ENCODE measurements at regions not wholly inside any gene's neighbourhood (a gene's known extent, or its start where the extent isn't known, plus 50 kb on each side); places are given as distances from the start of the nearest gene placed in this dataset.

GRCh38 chr22:49367041-49367697, 460.5 kb downstream of the BRD1 start:
- DNase-seq (no peak), ATAC-seq (replicated peaks in 1 of 4) (no peak)
- H3K9me3 Mint-ChIP-seq, result no peaks in the 10 kb centered on the region
- Histone ChIP-seq H3K27ac (ENCODE audit: low read length) (no peak overlapping the region), H3K36me3 (ENCODE audit: control insufficient read depth in 2 of 2, extremely low read depth in 1 of 2, insufficient read depth in 1 of 2, low read length in 1 of 2) (no peaks in the 10 kb centered on the region), H3K4me1 (ENCODE audit: control insufficient read depth in 1 of 2, extremely low read depth in 1 of 2, insufficient read depth in 2 of 2, low read length in 2 of 2) (no peaks in the 10 kb centered on the region), H3K4me3 (ENCODE audit: control insufficient read depth in 1 of 2, extremely low read depth in 1 of 2, low read length in 1 of 2) (no peak overlapping the region), H3K27me3 (replicated peaks in 1 of 2; ENCODE audit: control insufficient read depth in 2 of 2, extremely low read depth in 1 of 2, insufficient read depth in 2 of 2, low read length in 1 of 2) (peaks cover 0 to 51% of the 10 kb centered on the region in 2 experiments), H3K9me3 (no peaks in the 10 kb centered on the region)
- ChIA-PET POLR2A (no interaction called here), CTCF (no interaction called here)
- no peak overlapping the region for H3K27ac Mint-ChIP-seq
- 22% methylated on average over 1 of the region's 10 CpGs for WGBS (ENCODE audit: insufficient coverage)
- H3K4me1 Mint-ChIP-seq, result peaks cover 0 to 4% (median 0%) of the 10 kb centered on the region in 3 donors
- H3K27me3 Mint-ChIP-seq, result peaks cover 18 to 35% of the 10 kb centered on the region in 2 donors
- H3K36me3 Mint-ChIP-seq, result no peaks in the 10 kb centered on the region
- H3K4me3 Mint-ChIP-seq, result no peak overlapping the region

- no peak overlapping the region for H3K27ac ChIP-seq (ENCODE audit: low read length)
- H3K4me1 Mint-ChIP-seq, result peaks cover 0 to 4% (median 0%) of the 10 kb centered on the region in 3 donors
- H3K4me3 ChIP-seq (ENCODE audit: control insufficient read depth in 1 of 2, extremely low read depth in 1 of 2, low read length in 1 of 2), result no peak overlapping the region
- no peaks in the 10 kb centered on the region for H3K4me1 ChIP-seq (ENCODE audit: control insufficient read depth in 1 of 2, extremely low read depth in 1 of 2, insufficient read depth in 2 of 2, low read length in 2 of 2)
- H3K9me3 ChIP-seq, result no peaks in the 10 kb centered on the region
- no peak overlapping the region for H3K4me3 Mint-ChIP-seq
- 67% methylated on average over 5 of the region's 11 CpGs for WGBS (ENCODE audit: insufficient coverage)
- H3K36me3 Mint-ChIP-seq, result no peaks in the 10 kb centered on the region
- ChIA-PET POLR2A (no interaction called here), CTCF (no interaction called here)
- no peaks in the 10 kb centered on the region for H3K36me3 ChIP-seq (ENCODE audit: control insufficient read depth in 2 of 2, extremely low read depth in 1 of 2, insufficient read depth in 1 of 2, low read length in 1 of 2)
- H3K27me3 Mint-ChIP-seq, result peaks cover 22 to 35% of the 10 kb centered on the region in 2 donors
- no peaks in the 10 kb centered on the region for H3K9me3 Mint-ChIP-seq
- ATAC-seq (replicated peaks in 1 of 4) (no peak), DNase-seq (no peak)
- H3K27me3 ChIP-seq (replicated peaks in 1 of 2; ENCODE audit: control insufficient read depth in 2 of 2, extremely low read depth in 1 of 2, insufficient read depth in 2 of 2, low read length in 1 of 2), result peaks cover 0 to 46% of the 10 kb centered on the region in 2 experiments
- H3K27ac Mint-ChIP-seq, result no peak overlapping the region
These were observed 461.2 kb downstream of the BRD1 start for GRCh38 chr22:49366437-49366836.

- Histone ChIP-seq H3K36me3 (ENCODE audit: control insufficient read depth in 2 of 2, extremely low read depth in 1 of 2, insufficient read depth in 1 of 2, low read length in 1 of 2) (no peaks in the 10 kb centered on the region), H3K27me3 (replicated peaks in 1 of 2; ENCODE audit: control insufficient read depth in 2 of 2, extremely low read depth in 1 of 2, insufficient read depth in 2 of 2, low read length in 1 of 2) (peaks cover 0 to 42% of the 10 kb centered on the region in 2 experiments), H3K4me3 (ENCODE audit: control insufficient read depth in 1 of 2, extremely low read depth in 1 of 2, low read length in 1 of 2) (no peak overlapping the region), H3K27ac (ENCODE audit: low read length) (no peak overlapping the region), H3K9me3 (no peaks in the 10 kb centered on the region), H3K4me1 (ENCODE audit: control insufficient read depth in 1 of 2, extremely low read depth in 1 of 2, insufficient read depth in 2 of 2, low read length in 2 of 2) (no peaks in the 10 kb centered on the region)
- Mint-ChIP-seq H3K27ac (no peak overlapping the region), H3K27me3 (peaks cover 22 to 32% of the 10 kb centered on the region in 2 donors), H3K36me3 (no peaks in the 10 kb centered on the region), H3K9me3 (no peaks in the 10 kb centered on the region), H3K4me3 (no peak overlapping the region), H3K4me1 (peaks cover 0 to 4% (median 0%) of the 10 kb centered on the region in 3 donors)
- CTCF ChIA-PET, result no interaction called here
- POLR2A ChIA-PET, result no interaction called here
- DNase-seq (no peak), ATAC-seq (replicated peaks in 1 of 4) (no peak)
- 72% methylated on average over 14 of the region's 14 CpGs for WGBS (ENCODE audit: insufficient coverage)
These were observed 461.8 kb downstream of the BRD1 start for GRCh38 chr22:49365910-49366309.

- Mint-ChIP-seq H3K4me3 (no peak overlapping the region), H3K4me1 (peaks cover 0 to 4% (median 0%) of the 10 kb centered on the region in 3 donors), H3K36me3 (no peaks in the 10 kb centered on the region), H3K9me3 (no peaks in the 10 kb centered on the region), H3K27me3 (peaks cover 22 to 27% of the 10 kb centered on the region in 2 donors), H3K27ac (no peak overlapping the region)
- Histone ChIP-seq H3K36me3 (ENCODE audit: control insufficient read depth in 2 of 2, extremely low read depth in 1 of 2, insufficient read depth in 1 of 2, low read length in 1 of 2) (no peaks in the 10 kb centered on the region), H3K27ac (ENCODE audit: low read length) (no peak overlapping the region), H3K4me1 (ENCODE audit: control insufficient read depth in 1 of 2, extremely low read depth in 1 of 2, insufficient read depth in 2 of 2, low read length in 2 of 2) (no peaks in the 10 kb centered on the region), H3K9me3 (no peaks in the 10 kb centered on the region), H3K4me3 (ENCODE audit: control insufficient read depth in 1 of 2, extremely low read depth in 1 of 2, low read length in 1 of 2) (no peak overlapping the region), H3K27me3 (replicated peaks in 1 of 2; ENCODE audit: control insufficient read depth in 2 of 2, extremely low read depth in 1 of 2, insufficient read depth in 2 of 2, low read length in 1 of 2) (peaks cover 0 to 37% of the 10 kb centered on the region in 2 experiments)
- ChIA-PET CTCF (no interaction called here), POLR2A (no interaction called here)
- WGBS (ENCODE audit: insufficient coverage), result 84% methylated on average over 12 of the region's 15 CpGs
- ATAC-seq (replicated peaks in 1 of 4), result no peak
- no peak for DNase-seq
These were observed 462.4 kb downstream of the BRD1 start for GRCh38 chr22:49365191-49365837.

GRCh38 chr22:49364398-49364797, 463.3 kb downstream of the BRD1 start:
- Mint-ChIP-seq H3K4me1 (peaks cover 0 to 4% (median 0%) of the 10 kb centered on the region in 3 donors), H3K9me3 (no peaks in the 10 kb centered on the region), H3K4me3 (no peak overlapping the region), H3K36me3 (no peaks in the 10 kb centered on the region), H3K27me3 (peaks cover 22 to 28% of the 10 kb centered on the region in 2 donors), H3K27ac (no peak overlapping the region)
- ChIA-PET POLR2A (no interaction called here), CTCF (no interaction called here)
- no peaks in the 10 kb centered on the region for H3K9me3 ChIP-seq
- no peak overlapping the region for H3K4me3 ChIP-seq (ENCODE audit: control insufficient read depth in 1 of 2, extremely low read depth in 1 of 2, low read length in 1 of 2)
- WGBS (ENCODE audit: insufficient coverage), result 80% methylated on average over 8 of the region's 15 CpGs
- no peak for ATAC-seq (replicated peaks in 1 of 4)
- no peaks in the 10 kb centered on the region for H3K4me1 ChIP-seq (ENCODE audit: control insufficient read depth in 1 of 2, extremely low read depth in 1 of 2, insufficient read depth in 2 of 2, low read length in 2 of 2)
- H3K27ac ChIP-seq (ENCODE audit: low read length), result no peak overlapping the region
- H3K36me3 ChIP-seq (ENCODE audit: control insufficient read depth in 2 of 2, extremely low read depth in 1 of 2, insufficient read depth in 1 of 2, low read length in 1 of 2), result no peaks in the 10 kb centered on the region
- DNase-seq, result no peak
- peaks cover 0 to 27% of the 10 kb centered on the region in 2 experiments for H3K27me3 ChIP-seq (replicated peaks in 1 of 2; ENCODE audit: control insufficient read depth in 2 of 2, extremely low read depth in 1 of 2, insufficient read depth in 2 of 2, low read length in 1 of 2)

- H3K36me3 Mint-ChIP-seq, result no peaks in the 10 kb centered on the region
- H3K9me3 ChIP-seq, result no peaks in the 10 kb centered on the region
- no peaks in the 10 kb centered on the region for H3K4me1 ChIP-seq (ENCODE audit: control insufficient read depth in 1 of 2, extremely low read depth in 1 of 2, insufficient read depth in 2 of 2, low read length in 2 of 2)
- H3K27me3 Mint-ChIP-seq, result peaks cover 17 to 30% of the 10 kb centered on the region in 2 donors
- H3K27ac ChIP-seq (ENCODE audit: low read length), result no peak overlapping the region
- peaks cover 2 to 27% of the 10 kb centered on the region in 2 experiments for H3K27me3 ChIP-seq (replicated peaks in 1 of 2; ENCODE audit: control insufficient read depth in 2 of 2, extremely low read depth in 1 of 2, insufficient read depth in 2 of 2, low read length in 1 of 2)
- no peak overlapping the region for H3K4me3 ChIP-seq (ENCODE audit: control insufficient read depth in 1 of 2, extremely low read depth in 1 of 2, low read length in 1 of 2)
- H3K9me3 Mint-ChIP-seq, result no peaks in the 10 kb centered on the region
- ATAC-seq (replicated peaks in 1 of 4), result no peak
- WGBS (ENCODE audit: insufficient coverage), result 93% methylated on average over 22 of the region's 27 CpGs
- CTCF ChIA-PET, result no interaction called here
- DNase-seq, result no peak
- no peaks in the 10 kb centered on the region for H3K4me1 Mint-ChIP-seq
- POLR2A ChIA-PET, result no interaction called here
- no peak overlapping the region for H3K4me3 Mint-ChIP-seq
- H3K36me3 ChIP-seq (ENCODE audit: control insufficient read depth in 2 of 2, extremely low read depth in 1 of 2, insufficient read depth in 1 of 2, low read length in 1 of 2), result no peaks in the 10 kb centered on the region
- no peak overlapping the region for H3K27ac Mint-ChIP-seq
These were observed 464.0 kb downstream of the BRD1 start for GRCh38 chr22:49363526-49364230.

All from T-cell (primary cell).